ES-I3 (cell line): ENCODE measurements at regions not wholly inside any gene's neighbourhood (a gene's known extent, or its start where the extent isn't known, plus 50 kb on each side); places are given as distances from the start of the nearest gene placed in this dataset.

Experiments used
- H3K36me3 ChIP-seq: 2 replicates; pipeline ENCODE4 v1.6.1; 2013; ENCODE audit warnings: mild to moderate bottlenecking, low read length, control low read depth, moderate library complexity; ENCODE audit not compliant: insufficient read depth
- H3K4me1 ChIP-seq: 2 replicates; pipeline ENCODE4 v1.6.1; 2013; ENCODE audit warnings: mild to moderate bottlenecking, control low read depth, low read length; ENCODE audit not compliant: insufficient read depth
- H3K9ac ChIP-seq: 2 replicates; pipeline ENCODE4 v1.6.1; 2013; ENCODE audit warnings: low read depth, mild to moderate bottlenecking, low read length, moderate library complexity
- H3K9me3 ChIP-seq: 2 replicates; pipeline ENCODE4 v1.6.1; 2013; ENCODE audit warnings: mild to moderate bottlenecking, low read length, moderate library complexity; ENCODE audit not compliant: control insufficient read depth, insufficient read depth

DNA sequence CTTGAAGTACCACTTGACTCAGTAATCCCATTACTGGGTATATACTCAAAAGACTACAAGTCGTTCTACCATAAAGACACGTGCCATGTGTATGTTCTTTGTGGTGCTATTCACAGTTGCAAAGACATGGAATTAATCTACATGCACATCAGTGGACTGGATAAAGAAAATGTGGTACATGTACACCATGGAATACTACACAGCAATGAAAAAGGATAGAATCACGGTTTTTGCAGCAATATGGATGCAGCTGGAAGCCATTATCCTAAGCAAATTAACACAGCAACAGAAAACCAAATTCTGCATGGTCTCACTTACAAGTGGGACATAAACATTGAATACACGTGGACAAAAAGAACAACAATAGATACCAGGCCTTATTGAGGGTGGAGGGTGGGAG is 583.4 kb upstream of the CELF2 start:
- no peaks in the 10 kb centered on the region for H3K9me3 ChIP-seq
- H3K9ac ChIP-seq = no peak overlapping the region
- H3K4me1 ChIP-seq = no peaks in the 10 kb centered on the region
- no peaks in the 10 kb centered on the region for H3K36me3 ChIP-seq

DNA sequence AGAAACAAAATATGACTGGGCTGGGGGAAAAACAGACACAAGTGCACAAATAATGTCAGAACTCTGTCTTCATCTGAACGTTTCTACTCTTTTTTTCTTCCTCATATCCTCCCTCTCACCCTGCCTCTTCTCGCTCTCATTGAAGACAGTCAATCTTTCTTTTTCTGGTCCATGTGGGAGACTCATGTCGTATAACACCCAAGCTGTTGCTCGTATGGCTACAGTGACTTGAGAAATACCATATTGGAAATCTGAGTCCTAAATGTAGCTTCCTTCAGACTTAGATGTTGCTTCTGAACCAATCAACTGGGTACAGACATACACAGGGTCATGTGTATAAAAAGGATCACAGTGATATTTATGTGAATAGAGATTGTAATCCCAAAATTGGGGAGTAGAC is 579.8 kb upstream of the CELF2 start:
- Histone ChIP-seq H3K4me1 (no peaks in the 10 kb centered on the region), H3K36me3 (no peaks in the 10 kb centered on the region), H3K9me3 (no peaks in the 10 kb centered on the region), H3K9ac (no peak overlapping the region)

DNA sequence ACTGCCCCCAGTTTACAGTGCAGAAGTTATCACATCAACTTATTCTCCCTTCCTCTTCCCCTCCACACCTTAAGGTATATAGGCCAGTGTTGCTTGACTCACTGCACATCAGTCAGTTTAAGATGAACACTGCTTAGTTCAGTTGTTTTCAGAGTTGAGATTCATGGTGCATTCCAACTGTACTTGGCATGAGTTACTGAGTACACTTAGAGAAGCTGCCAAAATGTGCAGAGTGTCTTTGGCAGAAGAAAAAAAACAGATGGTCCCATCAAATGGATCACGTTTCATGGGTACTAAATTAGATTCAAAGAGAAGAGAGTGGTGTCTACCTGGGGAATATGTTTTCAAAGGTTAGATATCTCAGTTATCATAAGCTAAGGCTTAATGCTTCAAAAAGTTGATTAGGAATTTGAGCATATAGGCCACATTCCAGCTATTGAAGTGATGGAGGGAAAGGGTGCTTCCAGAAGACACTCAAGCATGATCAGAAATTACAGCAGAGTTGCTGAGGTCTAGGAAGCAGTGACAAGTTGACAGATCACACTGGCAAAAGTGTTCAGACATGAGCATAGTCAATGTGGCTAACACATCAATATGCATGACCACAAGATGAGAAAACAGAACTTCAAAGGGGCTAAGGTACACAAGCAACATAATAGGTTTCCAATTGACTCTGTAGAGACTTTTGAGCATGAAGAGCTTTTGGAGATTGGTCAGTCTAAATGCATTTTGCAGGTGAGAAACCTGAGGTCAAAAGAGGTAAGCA is 579.2 kb upstream of the CELF2 start:
- Histone ChIP-seq H3K36me3 (no peaks in the 10 kb centered on the region), H3K9ac (no peak overlapping the region), H3K9me3 (no peaks in the 10 kb centered on the region), H3K4me1 (no peaks in the 10 kb centered on the region)

DNA sequence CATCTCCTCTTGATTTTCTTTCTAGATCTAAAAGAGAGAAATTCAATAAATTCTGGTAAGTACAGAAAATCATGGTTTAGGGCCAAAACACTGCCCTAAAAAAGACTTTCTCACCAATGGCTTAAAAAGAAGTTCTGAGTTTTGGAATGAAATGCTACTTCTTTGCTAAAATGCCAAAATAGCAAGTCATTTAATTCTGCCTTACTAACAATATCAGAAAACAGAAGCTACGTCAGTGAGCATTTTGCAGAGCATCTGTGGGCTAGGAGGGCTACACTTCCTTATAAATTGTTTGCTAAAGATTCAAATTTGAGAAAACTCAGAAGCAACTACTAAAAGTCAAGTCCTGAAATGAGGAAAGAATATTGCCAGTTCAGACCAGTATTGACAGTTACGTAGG is 560.8 kb upstream of the CELF2 start:
- H3K9ac ChIP-seq = no peak overlapping the region
- no peaks in the 10 kb centered on the region for H3K4me1 ChIP-seq
- H3K36me3 ChIP-seq = no peaks in the 10 kb centered on the region
- H3K9me3 ChIP-seq = 0 out of 2 replicates have a peak, but pooled peaks cover 4% of the 10 kb centered on the region

DNA sequence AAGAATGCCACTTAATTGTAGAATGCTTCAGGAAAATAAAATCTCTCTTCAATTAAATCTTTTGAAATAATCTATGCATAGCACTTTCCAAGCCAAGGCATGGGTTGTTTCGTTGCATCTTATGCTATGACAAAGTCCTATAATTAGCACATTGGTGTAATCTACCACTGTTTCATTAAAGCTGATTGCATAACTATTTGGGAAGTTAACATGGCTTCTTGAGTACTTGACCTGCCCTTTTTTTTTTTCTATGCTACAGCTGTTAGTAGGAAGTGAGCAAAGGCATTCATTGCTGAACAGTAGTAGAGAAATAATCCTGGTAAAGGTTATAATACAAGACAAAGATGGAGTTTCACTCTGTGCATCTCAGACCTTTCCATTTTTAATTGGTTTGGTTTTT is 557.2 kb upstream of the CELF2 start:
- H3K9me3 ChIP-seq = no peaks in the 10 kb centered on the region
- H3K9ac ChIP-seq = no peak overlapping the region
- no peaks in the 10 kb centered on the region for H3K36me3 ChIP-seq
- H3K4me1 ChIP-seq = peaks cover 6% of the 10 kb centered on the region; the same call in 1 of the 2 replicates

DNA sequence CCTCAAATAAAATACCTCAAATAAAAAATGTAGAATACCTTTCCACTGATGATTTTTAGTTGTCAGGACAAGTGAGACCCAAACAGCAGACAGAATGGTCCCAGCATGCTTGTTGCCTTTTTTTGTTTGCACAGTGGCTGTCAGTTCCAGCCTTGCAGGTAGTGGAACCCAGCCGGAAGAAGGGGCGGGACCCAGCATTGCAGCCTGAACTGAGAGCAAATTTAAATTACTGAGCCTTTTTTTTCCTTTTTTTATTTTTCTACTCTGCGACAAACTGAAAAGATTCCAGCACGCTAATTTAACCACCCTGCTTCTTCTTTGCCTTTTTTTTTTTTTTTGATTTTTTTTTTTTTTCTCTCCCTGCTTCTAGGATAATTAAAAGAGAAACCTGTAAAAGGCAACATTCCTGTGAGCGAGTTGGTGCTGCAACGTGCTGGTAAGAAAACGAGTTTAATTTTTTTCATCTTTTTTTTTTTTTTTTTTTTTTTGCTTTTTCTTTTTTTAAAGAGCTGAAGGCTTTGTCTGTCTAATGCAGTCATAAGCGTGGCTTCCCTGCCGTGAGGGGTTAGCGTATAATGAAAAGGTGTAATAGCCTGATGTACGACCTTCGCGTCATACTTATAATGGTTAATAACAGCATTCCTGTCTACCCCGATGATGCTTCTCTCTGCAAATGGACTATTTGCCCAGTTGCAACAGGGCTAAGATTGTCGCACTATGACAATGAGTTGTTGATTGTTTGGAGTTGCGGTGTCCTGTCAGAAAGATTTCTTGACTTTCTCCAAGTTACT is 555.3 kb upstream of the CELF2 start:
- H3K4me1 ChIP-seq = peaks cover 6% of the 10 kb centered on the region; the same call in 1 of the 2 replicates
- no peaks in the 10 kb centered on the region for H3K9me3 ChIP-seq
- no peaks in the 10 kb centered on the region for H3K36me3 ChIP-seq
- H3K9ac ChIP-seq = no peak overlapping the region

DNA sequence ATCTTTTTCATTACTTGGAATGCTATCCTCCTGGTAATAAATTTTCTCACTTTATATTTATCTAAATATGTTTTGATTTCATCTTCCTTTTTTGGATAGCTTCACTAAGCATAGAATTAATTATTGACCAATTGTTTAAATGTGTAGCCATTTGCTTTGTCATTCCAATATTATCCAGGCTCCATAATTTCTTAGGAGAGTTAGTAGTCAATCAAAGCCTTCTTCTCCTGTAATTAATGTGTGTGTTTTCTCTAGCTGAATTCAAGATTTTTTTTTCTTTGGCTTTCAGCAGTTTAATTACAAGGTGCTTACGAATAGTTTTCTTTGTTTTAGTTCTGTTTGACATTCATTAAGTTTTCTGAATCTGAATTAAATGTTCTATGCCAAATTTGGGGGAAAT is 545.9 kb upstream of the CELF2 start:
- Histone ChIP-seq H3K9me3 (peaks cover 7% of the 10 kb centered on the region), H3K4me1 (peaks cover 16% of the 10 kb centered on the region; the same call in 1 of the 2 replicates), H3K9ac (no peak overlapping the region), H3K36me3 (no peaks in the 10 kb centered on the region)

DNA sequence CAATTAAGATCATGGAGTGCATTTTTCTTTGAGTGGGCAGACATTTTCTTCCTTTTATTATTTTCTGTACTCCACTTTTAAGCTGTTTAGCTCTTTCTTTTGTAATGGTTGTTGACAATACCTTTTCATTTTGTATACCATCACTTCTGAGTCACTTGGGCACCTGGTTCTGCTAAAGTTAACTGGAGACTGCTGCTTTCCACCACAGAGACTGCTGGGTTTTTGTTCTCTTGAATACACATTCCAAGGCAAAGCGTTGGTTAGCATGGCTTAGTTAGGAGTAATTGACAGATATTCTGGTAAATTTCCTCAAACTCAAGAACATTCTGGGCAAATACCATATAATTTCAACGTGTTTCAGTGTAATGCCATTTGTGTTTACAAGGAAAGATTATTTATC is 541.9 kb upstream of the CELF2 start:
- H3K9ac ChIP-seq = no peak overlapping the region
- H3K9me3 ChIP-seq = peaks cover 7% of the 10 kb centered on the region
- H3K4me1 ChIP-seq = peaks cover 16% of the 10 kb centered on the region; the same call in 1 of the 2 replicates
- no peaks in the 10 kb centered on the region for H3K36me3 ChIP-seq

DNA sequence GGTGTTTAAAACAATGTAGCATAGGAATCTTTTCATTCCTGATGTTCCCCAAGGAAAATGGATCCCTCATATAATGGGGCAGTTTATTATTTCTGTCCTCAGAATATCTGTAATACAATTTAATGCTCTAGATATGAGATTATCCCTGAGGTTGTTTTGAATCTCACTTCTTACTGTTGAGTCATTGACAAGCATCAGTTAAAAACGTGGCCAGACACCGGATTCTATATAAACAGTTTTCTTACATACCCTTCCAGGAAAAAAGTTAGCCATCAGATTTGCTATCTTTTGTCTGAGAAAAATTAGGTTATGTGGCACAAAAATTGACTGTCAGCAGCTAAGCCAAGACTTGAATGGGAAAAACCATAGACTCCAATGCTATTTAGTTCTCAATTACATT is 539.8 kb upstream of the CELF2 start:
- peaks cover 16% of the 10 kb centered on the region; the same call in 1 of the 2 replicates for H3K4me1 ChIP-seq
- no peak overlapping the region for H3K9ac ChIP-seq
- peaks cover 3% of the 10 kb centered on the region for H3K9me3 ChIP-seq

DNA sequence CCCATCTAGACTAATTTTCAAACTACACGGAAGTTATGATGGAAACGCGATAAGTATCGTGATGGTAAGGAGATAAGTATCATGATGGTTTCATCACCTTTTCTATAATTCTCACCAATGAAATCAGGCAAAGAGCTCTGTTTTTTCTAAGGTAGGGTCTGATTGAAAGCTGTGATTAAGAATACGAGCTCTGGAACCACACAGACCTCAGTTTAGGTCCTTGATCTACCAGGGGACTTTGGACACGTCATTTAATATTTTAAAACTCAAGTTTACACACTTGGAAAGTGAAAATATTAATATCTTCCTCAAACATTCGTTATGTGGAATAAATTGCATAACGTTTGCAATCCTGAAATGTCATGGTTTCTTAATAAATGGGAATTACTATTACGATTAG is 538.2 kb upstream of the CELF2 start:
- peaks cover 16% of the 10 kb centered on the region; the same call in 1 of the 2 replicates for H3K4me1 ChIP-seq
- no peaks in the 10 kb centered on the region for H3K36me3 ChIP-seq
- no peaks in the 10 kb centered on the region for H3K9me3 ChIP-seq
- H3K9ac ChIP-seq = no peak overlapping the region

More for the DNA sequence above, 539.8 kb upstream of the CELF2 start:
- H3K36me3 ChIP-seq = no peaks in the 10 kb centered on the region

DNA sequence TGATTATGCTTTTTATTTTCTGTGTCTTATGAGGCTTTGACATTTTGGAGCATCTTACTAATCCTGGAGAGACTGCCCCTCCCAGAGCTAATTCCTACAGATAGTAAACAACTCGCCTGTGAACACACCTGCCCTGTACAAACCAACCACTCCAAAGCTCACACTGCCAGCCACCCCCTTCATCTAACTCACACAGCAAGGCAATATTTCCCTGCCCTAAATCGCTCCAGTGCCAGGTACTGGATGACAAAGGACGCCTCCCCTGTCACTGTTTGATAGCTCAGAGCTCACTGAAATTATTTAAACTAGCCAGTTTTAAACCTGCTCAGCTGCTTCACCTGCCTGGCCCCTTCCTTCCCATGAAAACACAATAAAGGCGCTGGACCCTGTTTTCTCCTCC is 535.1 kb upstream of the CELF2 start:
- no peak overlapping the region for H3K9ac ChIP-seq
- H3K9me3 ChIP-seq = no peaks in the 10 kb centered on the region
- H3K36me3 ChIP-seq = no peaks in the 10 kb centered on the region
- no peaks in the 10 kb centered on the region for H3K4me1 ChIP-seq

DNA sequence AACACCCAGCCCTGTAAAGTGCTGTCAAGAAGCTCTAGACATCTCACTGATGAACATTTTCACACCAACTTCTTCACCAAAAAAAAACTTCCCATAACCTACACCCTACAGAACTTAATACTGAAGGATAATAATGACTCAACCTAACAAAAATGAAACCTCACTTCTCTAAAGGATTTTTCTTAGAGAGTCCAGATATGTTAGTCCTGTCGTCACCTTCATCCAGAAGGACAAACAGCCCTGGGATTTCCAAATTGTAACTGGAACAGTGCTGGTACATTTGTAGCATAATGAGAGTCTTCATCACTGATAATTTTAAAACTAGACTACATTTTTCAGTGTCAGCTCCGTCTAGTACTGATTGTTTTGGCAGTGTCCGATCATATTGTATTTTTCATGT is 528.6 kb upstream of the CELF2 start:
- Histone ChIP-seq H3K4me1 (no peaks in the 10 kb centered on the region), H3K9me3 (no peaks in the 10 kb centered on the region), H3K36me3 (no peaks in the 10 kb centered on the region), H3K9ac (no peak overlapping the region)

DNA sequence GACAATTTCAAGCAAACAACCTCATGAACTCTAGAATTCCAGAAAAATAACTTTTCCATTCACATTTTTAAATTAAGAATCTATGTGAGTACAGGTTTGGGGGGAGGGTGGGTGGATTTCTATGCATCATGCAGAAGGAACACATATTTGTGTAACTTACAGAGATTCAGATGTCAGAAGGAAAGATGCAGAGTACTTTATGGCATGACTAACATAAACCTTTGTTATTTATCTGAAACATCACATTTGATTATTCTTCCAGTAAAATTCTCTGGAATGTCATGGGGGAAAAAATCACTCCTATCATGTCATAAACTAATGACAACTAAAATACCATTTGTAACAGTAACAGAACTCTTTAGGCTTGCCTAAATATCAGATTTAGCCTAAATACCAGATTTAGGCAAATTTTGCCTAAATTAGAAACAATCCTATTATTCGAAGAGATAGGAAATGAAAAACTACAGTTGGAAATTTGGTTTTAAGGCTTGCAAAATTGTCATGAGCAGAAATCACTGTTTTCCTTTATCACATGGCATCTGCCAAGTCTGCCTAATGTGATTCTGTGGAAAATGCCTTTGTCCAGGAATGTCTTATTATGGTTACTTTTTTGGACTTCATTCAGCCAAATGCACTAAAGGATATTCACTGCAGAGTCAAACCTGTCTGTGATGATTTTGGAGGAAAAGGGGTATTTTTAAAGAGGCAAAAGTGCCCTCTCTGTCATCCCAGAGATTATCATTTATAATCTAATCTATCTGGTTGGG is 527.7 kb upstream of the CELF2 start:
- Histone ChIP-seq H3K36me3 (no peaks in the 10 kb centered on the region), H3K9ac (no peak overlapping the region), H3K9me3 (no peaks in the 10 kb centered on the region), H3K4me1 (no peaks in the 10 kb centered on the region)

DNA sequence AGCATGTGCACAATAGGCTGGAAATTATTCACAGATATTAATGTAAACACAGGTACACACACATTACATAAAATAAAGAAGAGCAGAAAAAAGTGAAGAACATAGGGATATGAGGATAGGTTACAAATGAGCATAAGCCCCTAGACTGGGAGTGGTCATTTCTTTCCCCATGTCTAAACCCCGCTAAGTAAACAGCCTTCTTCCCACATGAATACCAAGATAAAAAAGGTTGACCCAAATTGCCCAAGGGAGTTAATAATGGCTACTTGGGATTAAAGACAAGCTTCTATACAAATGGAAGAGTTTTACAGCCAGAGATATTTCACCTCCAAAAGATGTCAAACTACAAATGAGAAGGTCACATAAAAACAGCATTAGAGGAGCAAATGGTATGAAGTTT is 527.1 kb upstream of the CELF2 start:
- Histone ChIP-seq H3K4me1 (no peaks in the 10 kb centered on the region), H3K36me3 (no peaks in the 10 kb centered on the region), H3K9ac (no peak overlapping the region), H3K9me3 (no peaks in the 10 kb centered on the region)
